Omental fat pad (tissue), 3 donors: ENCODE measurements at regions not wholly inside any gene's neighbourhood (a gene's known extent, or its start where the extent isn't known, plus 50 kb on each side); places are given as distances from the start of the nearest gene placed in this dataset.

Experiments used
- ATAC-seq: fragments of 150-250 bp; one replicate; pipeline ENCODE4 v1.9.1; 2016; ENCODE audit warnings: mild to moderate bottlenecking, moderate library complexity; ENCODE audit not compliant: low FRiP score
- DNase-seq: peaks from one replicate; pipeline ENCODE4 v3.0.0-alpha.2; 2019; ENCODE audit warnings: low spot score
- CTCF ChIP-seq, 3 donors: fragments of 450-650 bp; IDR thresholded peaks; one replicate each; pipeline ENCODE4 v1.5.1; 2016 to 2017; ENCODE audit warnings: antibody characterized with exemption in 3 of 3, mild to moderate bottlenecking in 3 of 3, moderate library complexity in 2 of 3

GRCh38 chr6:119628691-119629594, 279.4 kb upstream of the MAN1A1 start:
- no peak for DNase-seq
- TF ChIP-seq CTCF (IDR thresholded peaks at IDR 0.05), result no peak
- no peak for ATAC-seq

- no peak for DNase-seq
- TF ChIP-seq CTCF (IDR thresholded peaks at IDR 0.05), result no peak
- peak; percentile 48 for ATAC-seq
These were observed 278.5 kb upstream of the MAN1A1 start for GRCh38 chr6:119627908-119628669.

- no peak for TF ChIP-seq CTCF (IDR thresholded peaks at IDR 0.05)
- DNase-seq (no peak), ATAC-seq (no peak)
These were observed 277.5 kb upstream of the MAN1A1 start for GRCh38 chr6:119626884-119627619.

GRCh38 chr6:119620846-119621555, 271.4 kb upstream of the MAN1A1 start:
- ATAC-seq, result peak; percentile 44
- DNase-seq, result no peak
- no peak for TF ChIP-seq CTCF (IDR thresholded peaks at IDR 0.05)

- DNase-seq, result no peak
- TF ChIP-seq CTCF (IDR thresholded peaks at IDR 0.05), result no peak
- ATAC-seq, result no peak
These were observed 264.6 kb upstream of the MAN1A1 start for GRCh38 chr6:119614138-119614537.

- no peak for TF ChIP-seq CTCF (IDR thresholded peaks at IDR 0.05)
- DNase-seq (no peak), ATAC-seq (no peak)
These were observed 263.4 kb upstream of the MAN1A1 start for GRCh38 chr6:119612911-119613381.
